Hippocampal formation (tissue), 2 donors: ENCODE measurements at regions not wholly inside any gene's neighbourhood (a gene's known extent, or its start where the extent isn't known, plus 50 kb on each side); places are given as distances from the start of the nearest gene placed in this dataset.

Experiments
- DNase-seq, 2 donors: peaks; one replicate each; lab custom pipeline; 2025; lab: John Stamatoyannopoulos, UW

- no peak for DNase-seq
These were observed 595.9 kb downstream of the KCNJ3 start for GRCh38 chr2:155294358-155294757.

- no peak for DNase-seq
These were observed 583.4 kb downstream of the KCNJ3 start for GRCh38 chr2:155281907-155282306.

- DNase-seq, result no peak
These were observed 574.8 kb downstream of the KCNJ3 start for GRCh38 chr2:155273323-155273722.

GRCh38 chr2:155266583-155266982 lies 568.1 kb downstream of the KCNJ3 start:
- no peak for DNase-seq

GRCh38 chr2:155266109-155266508 lies 567.6 kb downstream of the KCNJ3 start:
- DNase-seq, result no peak

DNA sequence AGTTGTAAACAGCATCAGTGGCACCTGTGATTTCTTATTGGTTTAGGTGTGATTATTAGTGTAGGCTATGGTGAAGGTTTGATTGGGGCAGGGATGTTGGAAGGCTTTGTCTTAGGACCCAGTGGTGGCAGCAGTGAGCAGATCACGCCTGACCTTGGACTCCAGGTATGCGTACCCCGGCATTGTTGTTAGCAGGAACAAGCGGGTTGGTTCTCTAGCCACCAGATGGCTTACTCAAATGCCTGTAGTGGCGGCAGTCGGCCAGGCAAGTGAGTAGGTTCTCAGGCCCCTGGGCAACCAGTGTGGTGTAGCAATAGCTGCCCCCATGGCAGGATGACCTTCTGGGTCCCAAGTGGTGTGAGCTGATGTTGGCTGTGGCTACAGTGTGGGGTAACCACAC lies 558.3 kb downstream of the KCNJ3 start:
- DNase-seq, result no peak

- DNase-seq, result peak in 1 of 2 donors; percentile 21
These were observed 552.3 kb downstream of the KCNJ3 start for GRCh38 chr2:155250800-155251199.

- no peak for DNase-seq
These were observed 541.7 kb downstream of the KCNJ3 start for GRCh38 chr2:155240176-155240575.

GRCh38 chr2:155235710-155236109 lies 537.2 kb downstream of the KCNJ3 start:
- DNase-seq, result no peak

DNA sequence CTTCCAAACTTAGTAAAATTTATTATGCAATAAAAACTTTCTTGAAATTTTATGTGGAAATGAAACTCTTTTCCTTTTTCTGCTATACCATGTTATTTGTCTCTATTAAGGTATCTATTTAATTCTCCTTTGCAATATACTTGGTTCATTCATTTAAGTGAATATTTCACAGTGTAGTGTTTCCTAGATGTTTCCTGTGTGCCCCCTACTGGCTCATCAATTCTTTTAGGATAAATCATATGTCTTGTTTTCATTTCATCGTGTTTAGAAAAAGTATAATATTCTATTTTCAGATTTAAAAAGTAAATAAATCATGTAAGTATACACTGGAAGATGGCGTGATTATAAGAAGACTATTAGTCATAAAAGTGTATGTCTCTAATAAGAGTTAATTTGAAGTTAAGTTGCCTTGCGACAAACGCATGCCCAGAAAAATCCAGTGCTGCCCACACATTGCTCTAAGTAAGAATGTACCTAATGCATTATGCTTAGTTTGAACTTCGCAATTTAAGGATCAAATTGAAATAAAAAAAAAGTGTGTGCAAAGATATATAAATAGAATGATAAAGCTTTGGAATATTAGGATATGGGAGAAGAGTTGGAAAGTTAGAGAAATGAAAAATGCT lies 525.4 kb downstream of the KCNJ3 start:
- DNase-seq, result peak in 1 of 2 donors; percentile 44

DNA sequence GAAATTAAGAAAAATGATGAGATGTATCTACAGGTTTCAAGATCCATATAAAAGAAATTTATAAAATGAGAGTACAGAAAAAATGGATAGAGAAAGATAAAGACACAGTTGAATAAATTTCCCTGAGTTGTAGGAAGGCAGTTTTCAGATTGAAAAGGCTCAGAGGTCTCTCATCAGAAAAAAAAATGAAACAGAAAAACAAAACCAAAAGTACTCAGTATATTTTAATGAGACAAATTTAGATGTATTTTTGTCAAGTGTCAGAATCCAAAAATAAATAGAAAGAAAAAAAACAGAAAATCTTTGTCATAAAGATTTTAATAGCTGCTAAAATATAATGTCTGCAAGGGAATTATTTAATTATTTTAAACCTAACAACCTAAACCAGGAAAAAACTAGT lies 520.5 kb downstream of the KCNJ3 start:
- no peak for DNase-seq

GRCh38 chr2:155218292-155218924 lies 519.9 kb downstream of the KCNJ3 start:
- no peak for DNase-seq

GRCh38 chr2:155215037-155215707 lies 516.7 kb downstream of the KCNJ3 start:
- no peak for DNase-seq

DNA sequence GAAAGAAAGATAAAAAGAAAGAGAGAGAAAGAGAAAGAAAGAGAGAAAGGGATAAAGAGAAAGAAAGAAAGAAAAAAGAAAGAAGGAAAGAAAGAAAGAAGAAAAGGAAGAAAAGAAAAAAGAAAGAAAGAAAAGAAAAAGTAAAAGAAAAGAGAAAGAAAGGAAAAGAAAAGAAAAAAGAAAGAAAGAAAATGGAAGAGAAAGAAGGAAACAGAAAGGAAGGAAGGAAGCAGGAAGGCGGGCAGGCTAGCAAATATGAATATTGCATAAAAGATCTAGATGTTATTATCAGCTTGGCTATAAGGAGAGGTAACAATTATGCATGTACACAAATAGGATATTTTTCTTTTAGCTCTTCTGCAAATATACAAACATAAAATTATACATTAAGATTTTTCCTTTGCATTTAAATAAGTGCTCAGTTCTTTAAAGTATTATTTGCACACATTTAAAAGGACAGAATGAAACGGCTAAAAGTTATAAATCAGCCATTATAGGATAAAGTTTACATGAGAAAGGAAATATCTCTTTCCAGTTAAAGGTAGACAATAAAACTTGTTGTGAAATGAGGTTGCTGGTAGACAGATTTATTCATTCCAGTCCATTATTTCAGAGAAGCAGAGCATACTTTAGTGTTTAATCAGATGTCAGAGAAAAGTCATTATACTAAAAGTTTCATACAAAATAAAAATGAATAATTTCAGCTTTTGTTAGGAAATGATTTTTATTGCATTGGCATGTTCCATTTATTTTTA lies 511.4 kb downstream of the KCNJ3 start:
- no peak for DNase-seq

GRCh38 chr2:155203178-155203577 lies 504.7 kb downstream of the KCNJ3 start:
- no peak for DNase-seq

GRCh38 chr2:155200753-155201152 lies 502.3 kb downstream of the KCNJ3 start:
- DNase-seq, result no peak

GRCh38 chr2:155190342-155190741 lies 491.8 kb downstream of the KCNJ3 start:
- DNase-seq, result no peak

DNA sequence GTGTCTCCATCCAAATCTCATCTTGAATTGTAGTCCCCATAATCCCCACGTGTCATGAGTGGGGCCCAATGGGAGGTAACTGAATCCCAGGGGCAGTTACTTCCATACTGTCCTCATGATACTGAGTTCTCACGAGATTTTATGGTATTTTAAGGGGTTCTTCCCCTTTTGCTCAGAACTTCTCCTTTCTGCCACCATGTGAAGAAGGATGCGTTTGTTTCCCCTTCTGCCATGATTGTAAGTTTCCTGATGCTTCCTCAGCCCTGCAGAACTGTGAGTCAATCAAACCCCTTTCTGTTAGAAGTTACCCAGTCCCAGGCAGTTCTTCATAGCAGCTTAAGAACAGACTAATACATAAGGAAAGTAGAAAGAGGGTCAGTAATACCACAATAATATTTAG lies 480.4 kb downstream of the KCNJ3 start:
- no peak for DNase-seq

GRCh38 chr2:155176345-155176744 lies 477.9 kb downstream of the KCNJ3 start:
- no peak for DNase-seq

DNA sequence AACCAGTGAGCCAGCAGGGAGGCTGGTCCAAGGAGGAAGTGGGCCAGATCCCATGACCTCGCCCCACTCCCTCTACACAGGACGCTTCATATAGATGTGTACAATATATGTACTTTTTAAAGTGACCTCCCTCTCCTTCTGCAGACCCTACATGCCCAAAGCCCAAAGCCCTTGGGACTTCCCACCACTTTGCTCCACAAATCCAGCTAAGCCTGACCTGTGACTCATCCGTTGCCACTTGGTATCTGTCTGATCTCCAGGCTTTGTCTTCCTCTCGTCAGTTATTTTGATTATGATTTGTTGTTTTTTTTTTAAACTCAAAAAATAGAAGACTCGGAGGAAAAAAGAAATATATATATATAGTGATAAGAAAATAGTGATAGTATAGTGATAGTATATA lies 470.8 kb downstream of the KCNJ3 start:
- DNase-seq, result no peak

- DNase-seq, result no peak
These were observed 464.0 kb downstream of the KCNJ3 start for GRCh38 chr2:155162494-155162893.

DNA sequence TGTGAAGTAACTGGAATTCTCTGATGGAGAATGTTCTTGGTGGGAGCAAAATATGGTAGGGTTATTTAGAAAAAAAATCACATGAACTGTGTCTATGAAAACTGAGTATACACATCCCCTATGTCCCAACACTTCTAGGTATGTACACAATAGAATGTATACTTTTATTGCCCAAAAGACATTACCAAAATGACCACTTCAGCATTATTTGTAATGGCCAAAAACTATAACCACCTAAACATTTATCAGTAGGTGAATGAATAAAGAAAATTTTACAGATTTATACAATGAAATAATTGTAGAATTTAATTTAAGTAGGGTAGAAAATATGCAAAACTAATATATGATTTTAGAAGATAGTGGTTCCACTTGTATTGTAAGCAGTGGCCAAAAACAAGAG lies 462.8 kb downstream of the KCNJ3 start:
- no peak for DNase-seq

GRCh38 chr2:155157711-155158110 lies 459.2 kb downstream of the KCNJ3 start:
- DNase-seq, result no peak
